AG10803 (cell line): ENCODE measurements at regions not wholly inside any gene's neighbourhood (a gene's known extent, or its start where the extent isn't known, plus 50 kb on each side); places are given as distances from the start of the nearest gene placed in this dataset.
A peak's percentile ranks its signal among the peaks of the same experiment; 100 is the strongest.

Experiments
- DNase-seq: peaks from one replicate; pipeline ENCODE4 v3.0.0; 2010; ENCODE audit warnings: low read depth
- H3K4me3 ChIP-seq: 2 replicates; pipeline ENCODE4 v1.5.1; 2011; ENCODE audit warnings: mild to moderate bottlenecking, low read length, control low read depth
- TF ChIP-seq, protein P1 (sequence below): conservative IDR thresholded peaks from 2 replicates; pipeline ENCODE4 v1.5.1; 2011; ENCODE audit warnings: mild to moderate bottlenecking, low read length, control low read depth, inconsistent platforms

DNA sequence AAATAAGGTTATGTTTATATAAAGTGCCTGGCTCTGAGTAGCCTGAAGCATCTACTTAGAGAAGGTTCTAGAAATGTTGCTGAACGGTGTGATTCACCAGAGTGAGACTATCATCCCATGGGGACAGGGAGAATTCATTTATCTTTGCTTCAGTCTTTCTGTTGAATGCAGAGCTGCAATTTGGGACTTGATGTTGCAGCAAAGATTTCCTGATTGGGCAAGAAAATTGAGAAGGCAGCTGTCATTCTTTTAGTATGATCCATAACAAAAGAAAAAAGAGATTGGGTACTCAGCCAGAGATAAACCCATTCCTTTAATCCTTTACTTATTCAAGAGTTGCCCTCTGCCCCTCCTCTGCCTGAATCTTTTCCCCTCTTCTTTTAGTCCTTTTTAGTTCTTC lies 456.3 kb upstream of the WWC1 start:
- TF ChIP-seq, protein P1, sequence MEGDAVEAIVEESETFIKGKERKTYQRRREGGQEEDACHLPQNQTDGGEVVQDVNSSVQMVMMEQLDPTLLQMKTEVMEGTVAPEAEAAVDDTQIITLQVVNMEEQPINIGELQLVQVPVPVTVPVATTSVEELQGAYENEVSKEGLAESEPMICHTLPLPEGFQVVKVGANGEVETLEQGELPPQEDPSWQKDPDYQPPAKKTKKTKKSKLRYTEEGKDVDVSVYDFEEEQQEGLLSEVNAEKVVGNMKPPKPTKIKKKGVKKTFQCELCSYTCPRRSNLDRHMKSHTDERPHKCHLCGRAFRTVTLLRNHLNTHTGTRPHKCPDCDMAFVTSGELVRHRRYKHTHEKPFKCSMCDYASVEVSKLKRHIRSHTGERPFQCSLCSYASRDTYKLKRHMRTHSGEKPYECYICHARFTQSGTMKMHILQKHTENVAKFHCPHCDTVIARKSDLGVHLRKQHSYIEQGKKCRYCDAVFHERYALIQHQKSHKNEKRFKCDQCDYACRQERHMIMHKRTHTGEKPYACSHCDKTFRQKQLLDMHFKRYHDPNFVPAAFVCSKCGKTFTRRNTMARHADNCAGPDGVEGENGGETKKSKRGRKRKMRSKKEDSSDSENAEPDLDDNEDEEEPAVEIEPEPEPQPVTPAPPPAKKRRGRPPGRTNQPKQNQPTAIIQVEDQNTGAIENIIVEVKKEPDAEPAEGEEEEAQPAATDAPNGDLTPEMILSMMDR, result no peak
- H3K4me3 ChIP-seq, result no peak overlapping the region
- DNase-seq, result peak; percentile 77

DNA sequence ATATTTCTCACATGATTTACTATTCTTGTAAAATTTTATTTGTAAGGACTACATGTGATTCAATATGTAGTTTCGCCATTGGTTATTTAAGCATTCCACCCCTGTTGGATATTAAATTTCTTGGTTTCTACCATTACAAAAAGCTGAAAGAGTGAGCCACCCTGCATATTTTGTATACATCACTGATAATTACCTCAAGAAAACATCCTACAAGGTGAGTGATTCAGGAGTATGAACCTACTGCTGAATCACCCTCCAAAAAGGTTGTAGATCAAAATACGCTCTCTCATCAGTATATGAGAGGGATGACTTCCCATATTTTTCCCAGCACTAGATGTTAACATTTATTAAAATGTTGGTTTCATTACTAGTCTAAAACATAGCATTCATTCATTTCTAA lies 454.3 kb upstream of the WWC1 start:
- TF ChIP-seq, protein P1, result no peak

DNA sequence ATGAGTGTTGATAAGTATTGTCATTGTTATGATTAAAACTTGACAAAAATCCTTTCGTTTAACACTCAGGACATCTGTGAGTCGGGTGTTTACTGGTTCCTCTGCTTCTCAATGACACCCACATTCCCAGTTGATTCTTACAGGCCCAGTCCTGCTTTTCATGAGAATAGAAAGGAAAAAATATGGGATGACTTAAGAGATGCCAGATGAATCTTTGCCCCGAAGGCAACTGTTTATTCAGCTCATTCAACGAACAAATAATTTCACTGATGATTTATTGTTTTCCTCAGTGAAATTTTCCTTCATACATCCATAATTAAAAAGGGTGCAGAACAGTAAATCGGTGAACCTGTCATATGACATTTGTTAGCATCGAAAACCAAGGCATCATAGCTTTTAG lies 452.4 kb upstream of the WWC1 start:
- peak; percentile 63 for DNase-seq
- TF ChIP-seq, protein P1, result no peak
- no peak overlapping the region for H3K4me3 ChIP-seq

More for the DNA sequence above, 454.3 kb upstream of the WWC1 start:
- DNase-seq, result no peak
- no peak overlapping the region for H3K4me3 ChIP-seq

DNA sequence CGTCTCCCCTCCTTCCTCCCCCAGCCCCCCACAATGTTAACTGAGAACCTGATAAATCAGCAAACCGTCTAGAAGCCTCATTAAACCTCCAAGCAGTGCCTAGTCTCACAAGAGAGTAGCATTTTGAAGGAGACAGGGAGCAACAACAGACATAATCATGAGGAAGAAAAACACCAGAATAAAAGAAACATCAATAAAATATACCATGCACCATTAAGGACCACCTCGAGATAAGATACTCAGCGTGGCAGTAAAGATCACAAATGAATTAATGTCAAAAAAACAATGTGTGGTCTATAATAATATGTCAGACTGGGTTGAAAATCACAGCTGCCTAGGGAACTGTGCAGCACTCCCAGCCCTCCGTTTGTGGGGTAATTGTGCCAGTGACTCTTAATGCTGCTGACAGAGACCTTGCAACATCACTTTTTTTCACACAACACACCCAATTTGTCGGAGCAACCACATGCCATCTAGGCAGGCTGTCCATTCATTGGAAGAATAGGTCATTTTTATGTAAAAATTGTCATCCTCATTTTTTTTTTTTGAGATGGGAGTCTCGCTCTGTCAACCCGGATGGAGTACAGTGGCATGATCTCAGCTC lies 450.8 kb upstream of the WWC1 start:
- DNase-seq, result peak; percentile 77
- TF ChIP-seq, protein P1, result no peak
- no peak overlapping the region for H3K4me3 ChIP-seq

DNA sequence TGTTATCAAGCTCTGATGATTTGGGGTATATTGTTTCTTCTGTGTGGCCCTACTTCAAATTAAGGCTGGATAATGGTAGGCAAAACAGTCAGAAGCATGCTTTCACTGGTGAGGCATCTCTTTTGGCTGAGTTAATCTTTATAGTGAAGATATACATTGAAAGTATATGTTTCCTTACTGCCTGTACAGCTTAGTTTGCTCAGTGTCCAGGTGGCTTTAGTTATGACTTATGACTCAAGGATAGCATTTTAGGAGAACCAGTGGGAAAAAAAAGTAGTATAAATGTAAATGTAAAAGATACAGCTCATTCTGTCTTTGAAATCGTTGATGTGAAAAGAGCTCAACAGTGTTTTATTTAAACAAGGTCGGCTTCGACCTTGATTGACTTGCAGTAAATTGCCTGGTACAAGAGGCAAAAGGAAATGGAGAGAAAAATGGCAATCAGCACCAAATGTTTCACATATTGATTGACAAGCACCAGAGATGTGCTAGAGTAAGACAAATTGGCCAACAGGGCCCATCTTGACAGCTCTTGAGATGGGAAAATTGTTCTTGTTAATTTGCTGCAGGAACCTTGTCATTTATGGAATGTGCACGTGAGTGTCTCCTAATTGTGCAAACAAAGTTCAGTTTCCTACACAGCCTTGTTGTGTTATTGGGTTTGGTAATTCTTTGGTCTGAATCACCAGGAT lies 447.4 kb upstream of the WWC1 start:
- TF ChIP-seq, protein P1, result no peak
- DNase-seq, result peak; percentile 31
- H3K4me3 ChIP-seq, result no peak overlapping the region

DNA sequence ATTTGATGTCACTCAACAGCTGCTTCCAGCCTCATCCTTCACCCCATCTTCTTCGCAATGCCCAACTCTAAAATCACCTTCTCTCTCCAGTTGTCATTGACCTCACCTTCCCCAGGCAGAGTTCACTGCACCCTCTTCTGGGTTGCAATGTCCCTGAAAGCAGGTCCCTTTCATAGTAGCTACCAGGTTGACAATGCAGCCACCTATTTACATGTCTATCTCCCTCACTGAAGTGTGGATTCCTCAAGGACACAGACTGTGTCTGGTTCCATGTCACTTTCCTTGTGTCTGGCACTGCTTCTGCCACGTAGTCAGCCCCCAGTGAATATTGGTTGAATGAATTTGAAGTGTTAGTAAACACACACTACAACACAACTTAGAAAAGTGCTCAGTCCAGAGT lies 445.5 kb upstream of the WWC1 start:
- H3K4me3 ChIP-seq, result no peak overlapping the region
- TF ChIP-seq, protein P1, result no peak
- DNase-seq, result no peak

DNA sequence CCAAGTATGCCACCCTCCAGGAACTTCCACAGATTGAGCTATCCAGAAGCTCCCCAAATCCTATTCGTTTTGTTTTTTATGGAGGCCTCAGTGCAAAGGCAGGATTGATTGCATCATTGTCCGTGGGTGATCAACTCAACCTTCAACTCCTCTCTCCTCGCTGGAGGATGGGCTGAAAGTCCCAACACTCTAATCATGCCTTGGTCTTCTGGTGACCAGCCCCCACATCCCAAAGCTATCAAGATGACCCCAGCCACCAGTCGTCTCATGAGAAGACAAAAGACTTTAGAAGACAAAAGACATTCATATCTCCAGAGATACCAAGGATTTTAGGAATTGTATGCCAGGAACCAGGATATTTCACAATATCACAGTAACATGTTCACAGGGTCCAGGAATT lies 441.6 kb upstream of the WWC1 start:
- DNase-seq, result no peak
- TF ChIP-seq, protein P1, result no peak
- no peak overlapping the region for H3K4me3 ChIP-seq
